ENCODE measurements at regions not wholly inside any gene's neighbourhood (a gene's known extent, or its start where the extent isn't known, plus 50 kb on each side); places are given as distances from the start of the nearest gene placed in this dataset.

DNA sequence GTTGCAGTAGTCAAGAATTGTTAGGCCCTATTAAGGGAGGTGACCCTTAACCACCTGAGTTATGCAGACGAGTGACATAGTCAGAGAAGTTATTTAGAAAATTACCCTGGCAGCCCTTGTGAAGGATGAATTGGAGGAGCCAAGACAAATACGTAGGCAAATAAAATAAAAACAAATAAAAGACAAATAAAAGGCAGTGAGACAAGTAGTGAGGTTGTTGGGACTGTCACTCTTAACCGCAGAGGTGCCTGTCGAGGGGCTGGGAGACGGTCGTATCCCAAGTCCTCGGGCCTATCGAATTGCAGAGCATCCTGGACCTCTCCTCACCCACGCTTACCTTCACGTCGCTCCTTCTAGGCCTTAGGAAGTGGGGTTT lies 58.0 kb upstream of the ZC4H2 start:
- no peak for DNase-seq
